ENCODE measurements at regions not wholly inside any gene's neighbourhood (a gene's known extent, or its start where the extent isn't known, plus 50 kb on each side); places are given as distances from the start of the nearest gene placed in this dataset.
"Not testable (repeated sequence)": the region's sequence is repeated elsewhere in the genome, so short reads cannot be mapped to it uniquely, and the experiment has no call there.

DNA sequence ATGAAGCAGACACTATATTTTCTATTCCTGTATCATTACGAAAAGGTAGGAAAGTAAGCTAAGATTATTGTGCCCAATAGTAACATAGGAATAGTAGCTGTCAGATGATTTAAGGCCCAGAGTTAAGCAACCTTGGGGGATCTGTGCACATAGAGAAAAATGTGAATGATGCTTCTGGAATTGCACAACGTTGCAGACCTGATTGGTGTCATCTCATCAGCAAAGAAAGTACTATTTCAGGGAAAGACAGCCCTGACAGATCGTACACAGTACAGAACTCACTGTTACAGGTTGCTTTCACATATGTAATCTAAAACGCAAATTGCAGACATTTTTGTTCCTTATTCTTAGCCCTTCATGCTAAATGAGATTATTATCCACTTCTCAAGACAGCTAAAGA lies 535.9 kb downstream of the TRIB2 start:
- no peak for DNase-seq

DNA sequence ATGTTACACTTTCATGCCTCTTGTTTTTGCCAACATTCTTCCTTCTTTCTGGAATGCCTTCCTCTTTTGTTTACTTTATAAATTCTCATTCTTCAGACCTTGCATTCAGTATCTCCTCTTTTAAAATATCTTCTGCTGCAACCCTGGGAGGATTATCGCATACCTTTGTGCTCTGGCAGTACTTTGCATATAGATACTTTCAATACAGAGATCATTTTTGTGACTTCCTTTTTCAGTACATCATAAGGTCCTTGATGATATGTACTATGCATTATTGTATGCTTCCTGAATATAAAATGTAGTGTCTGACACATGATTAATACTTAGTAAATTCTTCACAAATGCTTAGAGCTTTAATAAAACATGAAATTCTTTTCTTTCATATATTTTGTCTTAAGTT lies 538.7 kb downstream of the TRIB2 start:
- no peak for DNase-seq

DNA sequence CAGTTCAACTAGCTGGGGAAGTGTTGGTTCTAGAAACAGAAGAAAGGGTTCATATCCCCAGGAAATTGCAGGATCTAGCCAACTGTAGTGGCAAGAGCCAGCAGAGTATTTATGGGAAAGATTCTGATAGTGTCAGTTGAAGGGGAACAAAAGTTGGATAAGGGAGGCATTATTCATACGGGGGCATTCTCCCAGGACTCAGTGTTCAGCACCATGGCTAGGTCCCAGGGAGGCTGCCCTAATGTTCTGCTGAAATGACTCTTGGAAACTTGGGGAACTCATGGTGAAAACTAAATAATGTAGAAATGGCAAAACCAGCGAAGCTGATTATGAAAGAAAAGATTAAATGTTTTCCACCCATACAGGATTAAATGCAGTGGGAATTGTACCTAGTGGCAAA lies 543.7 kb downstream of the TRIB2 start:
- no peak for DNase-seq

DNA sequence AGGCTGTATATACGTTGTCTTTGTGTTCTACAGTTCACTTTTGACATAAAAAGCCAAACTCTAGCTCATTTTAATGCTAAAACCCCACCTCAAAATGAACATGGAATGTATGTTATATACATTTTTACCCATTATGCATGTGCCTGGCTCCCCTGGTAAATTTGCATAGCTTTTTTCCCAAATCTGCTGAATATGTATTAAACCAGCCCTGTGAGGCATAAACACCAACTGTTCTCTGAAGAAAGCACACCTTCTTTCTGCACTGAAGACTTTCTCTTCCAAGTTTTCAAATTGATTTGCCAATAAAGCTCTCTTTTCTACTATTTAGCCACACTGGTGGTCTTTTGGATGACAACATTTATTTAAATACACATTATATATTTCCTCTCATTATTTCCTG lies 549.4 kb downstream of the TRIB2 start:
- no peak for DNase-seq

DNA sequence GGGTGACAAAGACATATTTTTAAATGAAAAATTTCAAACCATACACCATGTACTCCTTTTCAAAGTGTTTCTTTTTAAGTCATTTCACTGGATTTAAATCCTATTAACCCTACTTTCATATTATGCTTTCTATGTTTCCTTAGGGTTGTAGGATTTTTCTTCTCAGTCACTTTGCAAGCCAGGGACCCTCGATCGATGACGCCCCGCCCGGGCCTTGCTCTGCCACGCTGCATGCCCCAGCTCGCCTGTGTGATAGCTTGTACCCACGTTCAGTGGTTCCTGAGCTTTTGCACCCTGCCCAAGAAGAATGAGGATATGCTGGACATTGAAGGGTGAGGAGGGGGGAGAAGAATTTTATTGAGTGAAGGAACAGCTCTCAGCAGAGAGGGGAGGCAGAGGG lies 568.0 kb downstream of the TRIB2 start:
- DNase-seq: no peak

DNA sequence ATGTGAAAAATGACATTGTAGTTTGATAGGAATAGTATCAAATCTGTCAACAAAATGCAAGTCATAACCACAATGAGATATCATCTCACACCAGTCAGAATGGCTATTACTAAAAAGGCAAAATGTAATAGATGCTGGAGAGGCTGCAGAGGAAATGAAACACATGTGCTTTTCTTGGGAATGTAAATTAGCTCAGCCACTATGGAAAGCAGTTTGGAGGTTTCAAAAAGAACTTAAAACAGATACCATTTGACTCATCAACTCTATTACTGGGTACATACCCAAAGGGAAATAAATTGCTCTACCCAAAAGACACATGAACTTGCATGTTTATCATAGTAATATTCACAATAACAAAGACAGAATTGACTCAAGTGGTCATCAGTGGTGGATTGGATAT lies 572.6 kb downstream of the TRIB2 start:
- no peak for DNase-seq

DNA sequence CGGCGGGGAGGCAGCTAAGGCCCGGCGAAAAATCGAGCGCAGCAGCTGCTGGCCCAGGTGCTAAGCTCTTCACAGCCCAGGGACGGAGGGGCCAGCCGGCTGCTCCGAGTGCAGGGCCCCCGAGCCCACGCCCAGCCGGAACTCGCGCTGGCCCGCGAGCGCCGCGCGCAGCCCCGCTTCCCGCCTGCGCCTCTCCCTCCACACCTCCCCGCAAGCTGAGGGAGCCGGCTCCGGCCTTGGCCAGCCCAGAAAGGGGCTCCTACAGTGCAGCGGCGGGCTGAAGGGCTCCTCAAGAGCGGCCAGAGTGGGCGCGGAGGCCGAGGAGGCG lies 591.7 kb downstream of the TRIB2 start:
- DNase-seq: not testable (repeated sequence)

DNA sequence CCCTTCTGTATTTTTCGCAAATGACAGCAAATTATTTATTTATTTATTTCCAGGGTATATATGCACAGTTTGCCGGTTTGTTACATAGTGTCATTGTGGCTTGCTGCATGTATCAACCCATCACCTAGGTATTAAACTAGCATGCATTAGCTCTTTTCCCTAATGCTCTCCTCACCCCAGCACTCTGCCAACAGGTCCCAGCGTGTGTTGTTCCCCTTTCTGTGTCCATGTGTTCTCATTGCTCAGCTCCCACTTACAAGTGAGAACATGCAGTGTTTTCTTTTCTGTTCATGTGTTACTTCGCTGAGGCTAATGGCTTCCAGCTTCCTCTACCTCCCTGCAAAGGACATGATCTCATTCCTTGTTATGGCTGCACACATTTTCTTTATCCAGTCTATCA lies 592.3 kb downstream of the TRIB2 start:
- no peak for DNase-seq

DNA sequence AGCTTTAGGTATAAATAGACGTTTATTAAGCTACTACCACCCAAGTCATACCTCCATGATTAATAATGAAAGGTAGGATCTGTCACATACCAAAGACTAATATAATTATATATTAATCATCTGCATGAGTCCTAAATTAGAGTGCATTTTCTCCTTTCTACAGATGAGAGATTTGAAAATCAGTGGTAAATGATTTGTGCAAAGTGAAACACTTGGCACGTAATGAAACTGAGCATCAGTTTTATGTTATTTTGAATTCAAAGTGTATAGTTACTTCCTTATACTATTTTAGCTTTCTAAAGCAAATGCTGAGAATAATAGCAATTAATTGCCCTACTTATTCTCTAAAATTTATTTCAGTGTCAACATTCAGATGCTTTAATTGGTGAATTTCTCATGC lies 615.3 kb downstream of the TRIB2 start:
- DNase-seq: no peak

DNA sequence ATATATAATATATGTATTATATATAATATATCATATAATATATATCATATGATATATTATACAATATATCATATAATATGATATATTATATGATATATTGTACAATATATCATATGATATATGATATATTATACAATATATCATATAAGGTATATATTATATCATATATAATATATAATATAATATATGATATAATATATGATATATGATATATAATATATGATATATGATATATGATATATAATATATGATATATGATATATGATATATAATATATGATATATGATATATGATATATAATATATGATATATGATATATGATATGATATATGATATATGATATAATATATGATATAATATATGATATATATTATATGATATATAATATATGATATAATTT lies 617.3 kb downstream of the TRIB2 start:
- DNase-seq: not testable (repeated sequence)

DNA sequence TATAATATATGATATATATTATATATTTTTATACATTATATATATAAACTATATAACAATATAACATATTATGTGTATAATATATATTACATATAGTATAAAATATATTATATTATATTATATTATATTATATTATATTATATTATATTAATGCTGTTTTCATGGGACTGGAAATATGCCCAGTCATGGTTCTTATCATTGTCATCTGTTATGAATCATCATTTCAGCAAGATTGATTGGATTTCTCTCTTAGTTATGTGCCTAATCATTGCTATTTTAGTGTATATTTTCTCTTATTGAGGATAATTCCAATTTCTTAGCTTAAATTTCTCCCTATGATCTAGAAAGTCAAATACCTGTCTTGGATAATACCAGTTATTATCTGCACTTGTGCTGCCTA lies 617.8 kb downstream of the TRIB2 start:
- DNase-seq: no peak

DNA sequence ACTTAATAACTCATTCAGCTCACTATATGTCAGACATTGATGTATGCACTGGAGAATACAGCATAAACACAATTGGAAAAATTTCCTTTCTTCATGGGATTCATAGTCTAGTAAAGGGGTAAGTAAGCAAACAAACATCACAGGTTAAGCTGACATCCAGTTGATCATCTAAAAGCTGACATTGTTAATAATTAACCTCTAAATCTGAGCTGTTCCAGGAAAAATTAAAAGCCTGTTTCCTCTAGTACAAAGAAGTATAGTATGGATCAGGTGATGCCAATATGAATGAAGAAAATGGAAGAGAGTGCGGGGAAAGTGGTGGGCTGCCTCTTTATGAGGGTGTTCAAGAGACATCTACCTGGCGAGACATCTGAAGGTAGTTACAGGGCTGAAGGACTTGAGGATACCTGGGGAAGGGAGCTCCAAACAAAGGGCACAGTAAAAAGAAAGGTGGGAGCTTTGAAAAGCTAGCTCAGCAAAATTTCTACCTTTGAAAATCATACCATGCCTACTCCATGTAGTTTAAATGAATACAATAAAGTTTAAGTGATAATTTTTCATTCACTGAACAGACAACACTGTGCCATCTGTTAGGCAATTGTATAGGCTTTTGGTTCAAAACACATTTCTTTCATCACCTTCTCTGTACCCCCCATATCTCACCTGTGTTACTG lies 619.3 kb downstream of the TRIB2 start:
- DNase-seq: no peak

DNA sequence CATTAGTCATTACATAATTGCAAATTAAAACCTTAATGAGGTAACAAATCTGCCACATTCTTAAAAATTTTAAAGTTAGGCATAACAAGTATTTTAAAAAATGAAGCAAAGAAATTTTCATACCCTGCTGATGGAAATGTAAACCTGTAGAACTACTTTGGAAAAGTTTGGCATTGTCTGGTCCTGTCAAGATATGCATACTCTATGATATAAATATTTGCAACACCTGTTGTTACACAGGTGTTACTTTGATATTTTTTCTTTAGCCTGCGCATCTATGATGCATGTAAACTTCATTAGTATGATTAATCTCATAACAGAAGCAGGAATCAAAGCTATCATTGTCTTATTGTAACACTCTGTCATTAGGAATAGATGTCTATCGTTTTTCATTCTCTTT lies 634.3 kb downstream of the TRIB2 start:
- no peak for DNase-seq

DNA sequence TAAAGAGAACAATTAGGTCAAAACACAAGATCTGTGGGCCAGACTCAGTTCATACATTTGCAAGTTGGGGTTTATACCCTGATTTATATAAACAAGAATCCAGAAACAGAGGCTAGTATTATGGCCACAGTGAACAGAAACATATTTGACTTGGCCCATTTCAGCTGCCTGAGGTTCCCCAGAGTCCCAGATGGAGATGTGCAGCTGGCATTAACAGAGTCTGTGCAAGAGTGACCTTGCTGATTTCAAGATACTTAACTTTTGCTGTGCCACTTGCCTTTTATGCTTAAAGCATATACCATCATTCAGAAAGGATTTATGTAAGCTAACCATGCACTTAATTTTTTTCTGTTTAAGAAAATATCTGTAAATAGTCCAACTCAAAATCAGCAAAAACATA lies 636.3 kb downstream of the TRIB2 start:
- no peak for DNase-seq

DNA sequence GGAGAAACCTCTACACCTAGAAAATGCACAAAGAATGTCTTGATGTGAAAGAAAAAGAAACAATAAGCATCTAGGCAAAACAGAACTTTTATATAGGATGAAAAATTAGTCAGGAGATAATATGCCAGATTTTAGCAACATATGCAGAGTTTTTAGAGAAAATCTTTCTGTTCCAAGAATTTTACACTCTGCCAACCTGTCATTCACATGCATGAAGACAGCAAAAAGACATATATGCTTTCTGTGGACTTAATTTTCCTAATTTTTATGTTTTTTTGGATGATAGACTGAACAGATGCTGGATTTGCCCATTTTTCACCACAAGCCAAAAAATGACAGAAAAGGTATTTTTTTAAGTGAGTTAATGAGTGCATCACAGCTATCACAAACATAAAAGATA lies 637.3 kb downstream of the TRIB2 start:
- DNase-seq: no peak

DNA sequence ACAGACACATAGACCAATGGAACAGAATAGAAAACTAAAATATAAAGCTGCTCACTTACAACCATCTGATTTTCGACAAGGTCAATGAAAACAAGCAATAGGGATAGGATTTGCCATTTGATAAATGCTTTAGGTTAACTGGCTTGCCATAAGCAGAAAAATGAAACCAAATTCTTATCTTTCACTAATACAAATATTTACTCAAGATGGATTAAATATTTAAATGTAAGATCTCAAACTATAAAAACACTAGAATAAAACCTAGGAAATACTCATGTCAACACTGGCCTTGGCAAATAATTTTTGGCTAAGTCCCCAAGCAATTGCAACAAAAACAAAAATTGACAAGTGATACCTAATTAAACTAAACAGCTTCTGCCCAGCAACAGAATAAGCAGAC lies 665.2 kb downstream of the TRIB2 start:
- DNase-seq: not testable (repeated sequence)

DNA sequence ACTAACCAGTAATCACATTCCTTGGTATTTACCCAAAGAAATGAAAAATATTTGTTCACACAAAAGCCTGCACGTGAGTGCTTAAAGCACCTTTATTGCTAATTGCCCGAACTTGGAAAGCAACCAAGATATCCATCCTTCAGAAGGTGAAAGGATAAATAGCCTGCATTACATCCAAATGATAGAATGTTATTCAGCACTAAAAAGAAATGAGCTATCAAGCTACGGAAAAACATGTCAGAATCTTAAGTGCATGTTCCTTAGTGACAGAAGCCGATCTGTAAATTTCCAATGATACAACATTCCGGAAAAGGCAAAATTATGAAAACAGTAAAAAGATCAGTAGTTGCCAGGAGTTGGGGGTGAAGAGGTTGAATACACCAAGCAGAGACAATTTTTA lies 672.4 kb downstream of the TRIB2 start:
- peak; percentile 1 for DNase-seq

DNA sequence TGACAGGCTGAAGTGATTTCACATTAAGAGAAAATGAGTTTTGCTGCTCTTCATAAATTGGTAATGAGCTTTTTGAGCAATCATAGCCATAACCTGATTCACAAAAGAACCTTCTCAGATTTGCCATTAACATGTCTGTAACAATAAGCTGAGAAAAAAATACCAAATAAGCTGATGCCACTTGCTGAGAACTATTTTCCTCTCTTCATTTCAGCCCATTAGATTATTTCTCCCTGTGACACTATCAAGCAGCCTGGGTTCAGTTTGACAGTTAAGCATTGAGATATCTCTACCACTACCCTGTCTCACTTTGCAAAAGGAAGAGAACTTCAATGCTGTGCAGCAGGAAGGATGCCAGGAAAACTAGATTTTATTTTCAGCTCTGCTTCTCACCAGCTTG lies 673.9 kb downstream of the TRIB2 start:
- no peak for DNase-seq

DNA sequence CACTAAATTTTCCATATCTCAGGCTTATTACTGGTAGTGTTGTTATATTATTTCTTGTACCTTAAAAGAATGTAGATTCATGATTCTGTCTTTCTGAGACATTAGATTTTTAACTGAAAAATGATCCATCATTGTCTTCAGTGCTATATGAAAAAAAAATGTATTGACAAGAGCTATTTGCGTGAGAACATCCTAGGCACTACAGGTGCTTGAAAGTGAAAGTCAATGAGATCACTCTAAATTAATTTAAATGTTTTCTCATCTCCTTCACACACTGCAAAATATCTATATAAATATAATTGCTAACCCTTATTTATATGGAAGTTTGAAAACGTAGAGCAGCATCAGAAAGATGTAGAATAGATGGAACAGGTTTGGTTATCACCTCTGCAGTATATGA lies 684.6 kb downstream of the TRIB2 start:
- DNase-seq: no peak

DNA sequence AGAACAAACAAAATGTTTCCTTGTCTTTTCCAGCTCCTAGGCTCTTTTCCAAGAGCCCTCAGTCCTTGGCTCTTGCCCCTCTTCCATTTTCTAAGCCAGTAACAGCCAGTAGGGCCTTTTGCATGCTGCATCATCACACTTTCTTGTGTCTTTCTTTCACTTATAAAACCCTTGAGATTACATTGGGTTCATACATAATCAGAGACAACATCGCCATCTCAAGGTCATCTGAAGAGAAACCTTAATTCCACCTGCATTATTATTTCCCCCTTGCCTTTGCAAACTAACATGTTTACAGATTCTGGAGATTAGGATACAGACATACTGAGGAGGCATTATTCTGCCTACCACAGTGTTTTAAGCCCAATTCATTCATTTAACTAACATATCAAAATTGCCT lies 697.3 kb downstream of the TRIB2 start:
- DNase-seq: no peak

DNA sequence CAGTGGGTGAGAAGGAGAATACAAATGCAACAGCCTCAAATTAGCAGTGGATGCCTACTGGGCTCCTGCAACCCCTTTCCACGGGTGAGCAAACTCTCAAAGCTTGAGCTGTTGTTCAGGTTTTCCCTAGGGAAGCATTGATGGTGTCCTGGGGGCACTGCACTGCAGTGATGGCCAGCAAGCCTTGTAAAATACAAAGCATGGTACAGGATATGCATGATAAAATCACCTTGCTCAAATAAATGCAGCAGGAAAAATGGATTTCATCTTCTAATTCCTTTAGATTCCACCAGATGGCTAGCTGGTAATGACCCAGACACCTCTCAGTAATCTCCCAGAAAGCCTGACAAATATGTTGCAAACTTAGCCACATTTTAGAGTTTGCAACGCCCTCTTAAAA lies 698.2 kb downstream of the TRIB2 start:
- no peak for DNase-seq

DNA sequence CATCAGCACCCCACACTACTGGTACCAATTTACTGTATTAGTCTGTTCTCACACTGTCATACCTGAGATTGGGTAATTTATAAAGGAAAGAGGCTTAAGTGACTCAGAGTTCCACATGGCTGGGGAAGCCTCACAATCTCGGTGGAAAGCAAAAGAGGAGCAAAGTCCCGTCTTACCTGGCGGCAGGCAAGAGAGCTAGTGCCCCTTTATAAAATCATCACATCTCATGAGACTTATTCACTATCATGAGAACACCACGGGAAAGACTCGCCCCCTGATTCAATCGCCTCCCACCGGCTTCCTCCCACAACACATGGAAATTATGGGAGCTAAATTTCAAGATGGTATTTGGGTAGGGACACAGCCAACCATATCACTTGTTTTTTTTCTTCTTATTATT lies 717.2 kb downstream of the TRIB2 start:
- no peak for DNase-seq

DNA sequence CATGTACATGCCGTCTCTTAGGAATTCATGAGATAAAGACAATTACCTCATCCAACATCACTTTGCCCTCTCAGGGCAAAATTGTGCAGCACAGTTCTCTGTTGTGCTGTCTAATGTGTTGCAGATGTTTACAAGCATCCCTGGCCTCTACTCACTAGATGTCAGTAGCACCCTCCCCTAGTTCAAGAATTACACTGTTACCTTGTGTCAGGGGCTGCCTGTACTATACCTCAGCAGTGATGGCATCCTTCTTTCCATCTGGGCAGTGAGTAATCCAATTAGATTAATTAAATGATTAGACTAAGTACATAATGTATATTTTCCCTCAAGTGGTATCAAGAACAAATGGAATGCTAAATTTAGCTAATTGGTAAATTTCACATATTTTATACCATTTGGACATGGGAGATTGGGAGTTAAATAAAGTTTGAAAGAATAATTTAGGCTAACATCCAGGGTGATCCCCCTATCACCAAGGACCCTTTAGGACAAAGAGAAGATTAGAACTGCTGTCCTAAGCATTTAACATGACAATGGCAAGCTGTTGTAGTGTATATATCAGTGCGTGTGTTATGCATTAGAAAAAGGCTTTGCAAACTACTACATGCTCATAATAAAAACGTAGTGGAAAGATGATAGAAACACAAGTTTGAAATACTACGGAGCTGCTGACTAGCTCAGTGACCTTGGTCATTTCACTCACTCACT lies 727.0 kb downstream of the TRIB2 start:
- not testable (repeated sequence) for DNase-seq

DNA sequence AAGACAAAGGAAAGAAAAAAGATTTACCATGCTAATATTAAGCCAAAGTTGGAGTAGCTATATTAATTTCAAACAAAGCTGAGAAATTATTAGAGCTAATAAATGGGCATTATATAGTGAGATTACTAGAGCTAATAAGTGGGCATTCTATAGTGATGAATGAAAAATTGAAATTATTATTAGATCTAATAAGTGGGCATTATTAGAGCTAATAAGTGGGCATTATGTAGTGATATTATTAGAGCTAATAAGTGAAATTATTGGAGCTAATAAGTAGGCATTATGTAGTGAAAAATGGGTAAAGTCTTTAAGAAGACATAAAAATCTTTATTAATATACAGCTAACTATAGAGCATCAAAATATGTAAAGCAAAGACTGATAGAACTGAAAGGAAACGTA lies 745.7 kb downstream of the TRIB2 start:
- no peak for DNase-seq

DNA sequence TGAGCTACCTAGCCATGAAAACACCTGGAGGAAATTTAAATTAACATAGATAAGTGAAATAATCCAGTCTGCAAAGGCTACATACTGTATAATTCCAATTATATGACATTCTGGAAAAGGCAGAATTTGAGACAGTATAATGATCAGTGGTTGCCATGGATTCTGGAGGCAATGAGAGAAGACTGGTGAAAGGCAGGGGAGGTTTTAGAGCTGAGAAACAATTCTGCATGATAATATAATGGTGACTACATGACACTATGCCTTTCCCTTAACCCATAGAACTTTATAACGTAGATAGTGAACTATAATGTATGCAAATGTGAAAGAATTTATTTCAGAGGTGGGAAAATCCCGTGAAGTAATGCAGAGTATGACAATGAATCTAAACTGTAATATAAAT lies 749.3 kb downstream of the TRIB2 start:
- no peak for DNase-seq

Measured in NCI-H1092 (cell line).